Gastroesophageal sphincter (tissue), 4 donors: ENCODE measurements at regions not wholly inside any gene's neighbourhood (a gene's known extent, or its start where the extent isn't known, plus 50 kb on each side); places are given as distances from the start of the nearest gene placed in this dataset.

Experiments
- ATAC-seq: fragments of 150-250 bp; one replicate; pipeline ENCODE4 v1.9.1; 2016; ENCODE audit warnings: mild to moderate bottlenecking, moderate library complexity
- H3K27ac ChIP-seq, 4 donors: fragments of 200-600 bp; sonication (generic) in 3 of 4; 1 replicate in 3 of 4; 2 replicates in 1 of 4; pipeline ENCODE4 v1.5.1; 2016 to 2019
- H3K27me3 ChIP-seq: fragments of 200-600 bp; sonication (generic); one replicate; pipeline ENCODE4 v1.5.1; 2019
- H3K36me3 ChIP-seq, 2 donors: fragments of 200-600 bp; sonication (generic); one replicate each; pipeline ENCODE4 v1.5.1; 2019; ENCODE audit warnings: control low read depth in 1 of 2
- H3K4me1 ChIP-seq, 3 donors: fragments of 200-600 bp; sonication (generic); 1 replicate in 2 of 3; 2 replicates in 1 of 3; pipeline ENCODE4 v1.5.1; 2016 to 2019; ENCODE audit warnings: control low read depth in 2 of 3
- H3K4me3 ChIP-seq, 2 donors: fragments of 200-600 bp; sonication (generic); one replicate each; pipeline ENCODE4 v1.5.1; 2019; ENCODE audit warnings: mild to moderate bottlenecking in 1 of 2, moderate library complexity in 1 of 2
- H3K9me3 ChIP-seq, 3 donors: fragments of 200-600 bp; sonication (generic); one replicate each; pipeline ENCODE4 v1.5.1; 2017 to 2019; ENCODE audit warnings: control low read depth in 2 of 3
- EP300 ChIP-seq: sonication (generic); formaldehyde crosslinking; IDR thresholded peaks from one replicate; pipeline ENCODE4 v1.6.1; 2017; ENCODE audit warnings: antibody characterized with exemption, mild to moderate bottlenecking
- POLR2A ChIP-seq, 2 donors: fragments of 450-650 bp; IDR thresholded peaks; one replicate each; pipeline ENCODE4 v1.6.1; 2017; ENCODE audit warnings: antibody characterized with exemption in 2 of 2, mild to moderate bottlenecking in 2 of 2, moderate library complexity in 1 of 2
- POLR2AphosphoS5 ChIP-seq: sonication (generic); formaldehyde crosslinking; IDR thresholded peaks from one replicate; pipeline ENCODE4 v1.6.1; 2017; ENCODE audit warnings: antibody characterized with exemption
- WGBS, 2 donors: methylation state at CpG; one replicate each; pipeline ENCODE4 v1.1.5; 2018; ENCODE audit warnings: low coverage in 1 of 2; 5-methylcytosine and 5-hydroxymethylcytosine counted together
- TF ChIP-seq, protein P1 (sequence below), 4 experiments: fragments of 200-600 bp in 2 of 4; fragments of 450-650 bp in 2 of 4; sonication (generic) in 1 of 4; IDR thresholded peaks; one replicate each; pipeline ENCODE4 v1.5.1; 2017 to 2019; ENCODE audit warnings: antibody characterized with exemption in 4 of 4, mild to moderate bottlenecking in 2 of 4, moderate library complexity in 2 of 4

DNA sequence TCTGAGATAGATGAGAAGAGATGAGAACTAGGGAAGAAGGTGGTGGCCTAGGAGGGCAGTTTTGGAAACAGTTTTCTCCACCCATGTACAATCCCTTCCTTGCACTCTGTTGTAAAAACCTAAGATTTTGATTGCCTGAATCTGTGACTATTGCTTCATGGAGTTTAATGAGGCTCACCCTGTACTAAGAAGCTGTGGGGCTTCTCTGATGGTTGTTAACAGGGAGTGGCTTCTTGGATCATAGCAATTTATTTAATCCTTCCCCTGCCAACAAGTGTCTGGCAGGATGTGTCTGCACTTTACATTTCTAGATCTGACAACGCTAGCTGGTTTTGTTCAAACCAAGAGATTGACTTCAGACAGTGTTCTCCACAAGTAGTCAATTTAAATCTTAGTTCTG, 74.7 kb upstream of the C5orf46 start:
- 33 to 82% methylated on average over 1 of the region's 1 CpG for WGBS, 2 donors
- no peak for ATAC-seq

DNA sequence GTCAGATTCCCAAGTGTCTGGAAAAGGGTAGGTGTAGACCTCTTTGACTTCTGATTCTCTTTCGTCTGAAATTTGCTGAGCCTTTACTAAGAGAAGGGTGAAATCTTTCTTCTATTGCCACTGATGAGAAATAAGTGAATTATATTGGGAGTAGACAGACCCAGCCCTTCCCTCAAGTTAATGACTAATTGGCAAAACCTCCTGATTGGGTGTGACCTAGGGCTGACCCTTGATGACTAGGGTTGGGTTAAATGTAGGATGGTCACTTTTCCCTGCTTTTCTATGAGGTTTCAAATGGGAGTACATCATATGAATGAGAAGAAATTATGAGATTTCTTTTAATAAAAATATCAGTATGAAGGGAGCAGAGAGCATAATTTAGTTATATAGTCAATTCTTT, 73.4 kb upstream of the C5orf46 start:
- WGBS, 2 donors, result 71 to 100% methylated on average over 1 of the region's 1 CpG

More for the DNA sequence above, 74.7 kb upstream of the C5orf46 start:
- no peaks in the 10 kb centered on the region for H3K27me3 ChIP-seq
- H3K27ac ChIP-seq, result no peak overlapping the region
- TF ChIP-seq EP300 (no peak), POLR2A (IDR thresholded peaks at IDR 0.05) (no peak)
- no peaks in the 10 kb centered on the region for H3K4me1 ChIP-seq
- no peaks in the 10 kb centered on the region for H3K36me3 ChIP-seq
- peaks cover 0 to 14% (median 0%) of the 10 kb centered on the region in 3 donors for H3K9me3 ChIP-seq
- H3K4me3 ChIP-seq, result no peak overlapping the region

DNA sequence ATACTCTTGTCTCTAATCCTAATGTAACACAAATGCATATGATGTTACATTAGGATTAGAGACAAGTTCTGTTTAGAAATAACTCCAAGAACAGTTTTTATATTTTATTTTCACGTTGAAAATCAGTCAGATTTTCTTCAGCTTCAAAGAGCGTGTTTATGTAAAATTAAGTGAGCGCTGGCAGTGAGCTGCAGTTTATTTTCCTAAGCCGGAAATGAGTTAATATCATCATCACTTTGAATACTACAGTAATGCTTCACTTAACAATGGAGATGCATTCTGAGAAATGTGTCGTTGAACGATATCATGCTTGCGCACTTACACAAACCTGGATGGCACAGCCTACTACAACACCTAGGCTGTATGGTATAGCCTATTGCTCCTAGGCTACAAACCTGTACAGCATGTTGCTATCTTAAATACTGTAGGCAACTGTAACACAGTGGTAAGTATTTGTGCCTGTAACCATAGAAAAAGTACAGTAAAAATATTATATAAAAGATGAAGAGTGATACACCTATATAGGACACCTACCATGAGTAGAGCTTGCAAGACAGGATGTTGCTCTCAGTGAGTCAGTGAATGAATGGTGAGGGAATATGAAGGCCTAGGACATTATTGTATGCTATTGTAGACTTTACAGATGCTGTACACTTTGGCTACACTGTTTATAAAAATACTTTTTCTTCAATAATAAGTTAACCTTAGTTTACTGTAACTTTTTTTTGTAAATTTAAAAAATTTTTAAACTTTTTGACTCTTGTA, 65.9 kb upstream of the C5orf46 start:
- ATAC-seq, result no peak
- Histone ChIP-seq H3K4me3 (no peak overlapping the region), H3K9me3 (peaks cover 0 to under 1% (median 0%) of the 10 kb centered on the region in 3 donors), H3K27me3 (no peaks in the 10 kb centered on the region), H3K4me1 (no peaks in the 10 kb centered on the region), H3K27ac (no peak overlapping the region), H3K36me3 (no peaks in the 10 kb centered on the region)
- TF ChIP-seq POLR2AphosphoS5 (no peak), EP300 (no peak), POLR2A (IDR thresholded peaks at IDR 0.05) (no peak)
- TF ChIP-seq, protein P1, sequence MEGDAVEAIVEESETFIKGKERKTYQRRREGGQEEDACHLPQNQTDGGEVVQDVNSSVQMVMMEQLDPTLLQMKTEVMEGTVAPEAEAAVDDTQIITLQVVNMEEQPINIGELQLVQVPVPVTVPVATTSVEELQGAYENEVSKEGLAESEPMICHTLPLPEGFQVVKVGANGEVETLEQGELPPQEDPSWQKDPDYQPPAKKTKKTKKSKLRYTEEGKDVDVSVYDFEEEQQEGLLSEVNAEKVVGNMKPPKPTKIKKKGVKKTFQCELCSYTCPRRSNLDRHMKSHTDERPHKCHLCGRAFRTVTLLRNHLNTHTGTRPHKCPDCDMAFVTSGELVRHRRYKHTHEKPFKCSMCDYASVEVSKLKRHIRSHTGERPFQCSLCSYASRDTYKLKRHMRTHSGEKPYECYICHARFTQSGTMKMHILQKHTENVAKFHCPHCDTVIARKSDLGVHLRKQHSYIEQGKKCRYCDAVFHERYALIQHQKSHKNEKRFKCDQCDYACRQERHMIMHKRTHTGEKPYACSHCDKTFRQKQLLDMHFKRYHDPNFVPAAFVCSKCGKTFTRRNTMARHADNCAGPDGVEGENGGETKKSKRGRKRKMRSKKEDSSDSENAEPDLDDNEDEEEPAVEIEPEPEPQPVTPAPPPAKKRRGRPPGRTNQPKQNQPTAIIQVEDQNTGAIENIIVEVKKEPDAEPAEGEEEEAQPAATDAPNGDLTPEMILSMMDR (IDR thresholded peaks at IDR 0.05), result no peak
- WGBS, 2 donors, result 52 to 54% methylated on average over 4 of the region's 7 CpGs

More for the DNA sequence above, 73.4 kb upstream of the C5orf46 start:
- TF ChIP-seq, protein P1 (IDR thresholded peaks at IDR 0.05), result no peak
- TF ChIP-seq POLR2AphosphoS5 (no peak), EP300 (no peak), POLR2A (IDR thresholded peaks at IDR 0.05) (no peak)
- Histone ChIP-seq H3K4me3 (no peak overlapping the region), H3K36me3 (no peaks in the 10 kb centered on the region), H3K27ac (no peak overlapping the region), H3K9me3 (peaks cover 0 to 14% (median 0%) of the 10 kb centered on the region in 3 donors), H3K4me1 (no peaks in the 10 kb centered on the region), H3K27me3 (no peaks in the 10 kb centered on the region)
- ATAC-seq, result no peak

DNA sequence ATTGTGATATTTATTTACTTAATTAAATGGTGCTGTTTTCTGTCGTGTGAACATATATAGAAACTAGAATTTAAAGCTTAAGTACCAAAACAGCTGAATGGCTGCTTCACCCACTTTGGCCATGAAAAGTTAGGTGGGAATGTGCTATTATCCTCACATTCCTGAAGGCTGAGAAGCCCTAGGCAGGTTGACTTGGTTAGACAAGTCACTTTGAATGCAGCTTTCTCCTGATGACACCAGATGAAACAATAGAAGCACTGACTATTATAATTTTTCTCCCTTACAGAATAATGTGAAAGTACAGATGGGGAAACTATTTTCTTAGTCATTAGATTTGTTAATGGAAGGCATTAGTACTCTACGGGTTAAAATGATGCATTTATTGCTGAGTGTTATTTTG, 65.1 kb upstream of the C5orf46 start:
- H3K4me1 ChIP-seq, result no peaks in the 10 kb centered on the region
- WGBS, 2 donors, result 68 to 81% methylated on average over 2 of the region's 2 CpGs
- no peaks in the 10 kb centered on the region for H3K36me3 ChIP-seq
- no peak overlapping the region for H3K4me3 ChIP-seq
- no peak overlapping the region for H3K27ac ChIP-seq
- no peaks in the 10 kb centered on the region for H3K27me3 ChIP-seq
- TF ChIP-seq POLR2A (IDR thresholded peaks at IDR 0.05) (no peak), EP300 (no peak), POLR2AphosphoS5 (no peak)
- TF ChIP-seq, protein P1 (IDR thresholded peaks at IDR 0.05), result no peak
- no peaks in the 10 kb centered on the region for H3K9me3 ChIP-seq
- no peak for ATAC-seq

DNA sequence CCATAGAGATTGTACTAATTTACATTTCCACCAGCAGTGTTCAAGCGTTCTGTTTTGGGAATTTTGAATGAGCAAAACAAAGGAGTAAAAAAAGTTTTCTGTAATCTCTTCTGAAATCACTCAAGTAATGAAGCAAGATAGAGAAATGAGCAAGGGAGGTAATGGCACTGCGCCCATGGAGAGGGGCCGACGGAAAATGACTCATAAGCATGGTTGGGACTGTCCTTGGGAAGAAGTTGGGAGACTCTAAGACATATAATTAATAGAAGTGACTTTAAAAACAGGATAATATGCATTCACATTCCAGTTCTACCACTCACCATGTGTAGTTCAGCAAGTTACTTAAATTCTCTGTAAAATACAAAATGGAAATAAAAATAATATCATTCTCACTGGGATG, 62.5 kb upstream of the C5orf46 start:
- TF ChIP-seq EP300 (no peak), POLR2AphosphoS5 (no peak), POLR2A (IDR thresholded peaks at IDR 0.05) (no peak)
- TF ChIP-seq, protein P1 (IDR thresholded peaks at IDR 0.05), result no peak
- no peak overlapping the region for H3K27ac ChIP-seq
- no peaks in the 10 kb centered on the region for H3K9me3 ChIP-seq
- no peak overlapping the region for H3K4me3 ChIP-seq
- no peaks in the 10 kb centered on the region for H3K36me3 ChIP-seq
- WGBS, 2 donors, result 73 to 74% methylated on average over 3 to 4 of the region's 4 CpGs
- H3K27me3 ChIP-seq, result no peaks in the 10 kb centered on the region
- H3K4me1 ChIP-seq, result no peaks in the 10 kb centered on the region
- no peak for ATAC-seq
